K562 (cell line): ENCODE measurements at regions not wholly inside any gene's neighbourhood (a gene's known extent, or its start where the extent isn't known, plus 50 kb on each side); places are given as distances from the start of the nearest gene placed in this dataset.

ENCODE experiments used
- CBX1 ChIP-seq: sonication (generic); IDR thresholded peaks from 2 replicates; pipeline ENCODE4 v1.6.1; 2016; ENCODE audit warnings: antibody characterized with exemption, low read depth, mild to moderate bottlenecking
- HNRNPLL ChIP-seq: fragments of 200-400 bp; formaldehyde crosslinking; IDR thresholded peaks from 2 replicates; pipeline ENCODE4 v1.6.1; 2017; ENCODE audit warnings: low read length, low read depth, mild to moderate bottlenecking; ENCODE audit not compliant: poor library complexity, severe bottlenecking
- KLF16 ChIP-seq: IDR thresholded peaks from 2 replicates; pipeline ENCODE4 v1.6.1; 2016; ENCODE audit warnings: antibody characterized with exemption
- MCM7 ChIP-seq, 2 experiments: fragments of 450-650 bp; IDR thresholded peaks; 2 replicates each; pipeline ENCODE4 v1.6.1; 2016 to 2018
- RB1 ChIP-seq: fragments of 450-650 bp; IDR thresholded peaks from 2 replicates; pipeline ENCODE4 v1.6.1; 2017; ENCODE audit warnings: low read depth, mild to moderate bottlenecking
- SAFB ChIP-seq: fragments of 200-400 bp; formaldehyde crosslinking; IDR thresholded peaks from 2 replicates; pipeline ENCODE4 v1.6.1; 2017; ENCODE audit warnings: low read depth, low read length, borderline replicate concordance
- TAF15 ChIP-seq: fragments of 200-400 bp; formaldehyde crosslinking; IDR thresholded peaks from 2 replicates; pipeline ENCODE4 v1.6.1; 2017; ENCODE audit warnings: mild to moderate bottlenecking, low read depth, low read length, moderate library complexity
- ZKSCAN1 ChIP-seq: fragments of 150-350 bp; IDR thresholded peaks from 2 replicates; pipeline ENCODE4 v1.6.1; 2016; ENCODE audit warnings: low read depth, low read length
- ZNF274 ChIP-seq: IDR thresholded peaks from 2 replicates; pipeline ENCODE4 v1.6.1; 2011; ENCODE audit warnings: low read depth, mild to moderate bottlenecking, low read length, moderate library complexity, borderline replicate concordance
- TF ChIP-seq, protein P1 (sequence below), 2 experiments: fragments of 450-650 bp in 1 of 2; sonication (generic) in 1 of 2; formaldehyde crosslinking in 1 of 2; IDR thresholded peaks; 2 replicates each; pipeline versions ENCODE4 v1.7.1 to v1.9.0; 2016 to 2022; ENCODE audit warnings: inconsistent platforms in 1 of 2, mild to moderate bottlenecking in 1 of 2, missing genetic modification reagents in 1 of 2
- TF ChIP-seq, protein P2 (sequence below), 3 experiments: fragments of 200-800 bp in 1 of 3; fragments of 250-450 bp in 1 of 3; fragments of 450-650 bp in 1 of 3; sonication (Bioruptor Pico) in 1 of 3; sonication (Bioruptor generic) in 1 of 3; formaldehyde crosslinking in 1 of 3; IDR thresholded peaks; 2 replicates each; pipeline versions ENCODE4 v1.6.1 to v1.8.0; 2016 to 2022; ENCODE audit warnings: mild to moderate bottlenecking in 2 of 3, missing genetic modification characterization in 2 of 3, missing compliant biosample characterization in 1 of 3, moderate library complexity in 1 of 3
- TF ChIP-seq, protein P3 (sequence below), 2 experiments: fragments of 450-650 bp; conservative IDR thresholded peaks; 2 replicates each; pipeline ENCODE4 v1.6.1; 2017; ENCODE audit warnings: mild to moderate bottlenecking in 2 of 2, moderate library complexity in 2 of 2

DNA sequence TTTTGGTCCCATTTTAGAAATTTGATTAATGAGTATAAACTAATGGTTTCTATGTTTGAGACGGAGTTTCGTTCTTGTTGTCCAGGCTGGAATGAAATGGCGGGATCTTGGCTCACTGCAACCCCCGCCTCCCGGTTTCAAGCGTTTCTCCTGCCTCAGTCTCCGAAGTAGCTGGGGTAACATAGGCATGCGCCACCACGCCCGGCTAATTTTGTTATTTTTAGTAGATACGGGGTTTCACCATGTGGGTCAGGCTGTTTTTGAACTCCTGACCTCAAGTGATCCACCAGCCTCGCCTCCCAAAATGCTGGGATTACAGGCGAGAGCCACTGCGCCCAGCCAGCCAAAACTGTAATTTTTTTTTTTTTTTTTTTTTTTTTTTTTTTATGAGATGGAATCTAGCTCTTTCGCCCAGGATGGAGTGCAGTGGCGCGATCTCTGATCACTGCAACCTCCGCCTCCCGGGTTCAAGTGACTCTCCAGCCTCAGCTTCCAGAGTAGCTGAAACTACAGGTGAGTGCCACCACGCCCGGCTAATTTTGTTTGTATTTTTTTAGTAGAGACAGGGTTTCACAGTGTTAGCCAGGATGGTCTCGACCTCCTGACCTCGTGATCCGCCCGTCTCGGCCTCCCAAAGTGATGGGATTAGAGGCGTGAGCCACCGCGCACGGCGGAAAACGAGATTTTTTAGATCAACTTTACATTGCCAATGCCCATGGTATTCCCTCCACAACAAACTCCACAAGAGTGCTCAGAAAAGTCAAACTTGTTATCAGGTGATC is 127.8 kb downstream of the HFE start (continued):
- TF ChIP-seq, protein P1, sequence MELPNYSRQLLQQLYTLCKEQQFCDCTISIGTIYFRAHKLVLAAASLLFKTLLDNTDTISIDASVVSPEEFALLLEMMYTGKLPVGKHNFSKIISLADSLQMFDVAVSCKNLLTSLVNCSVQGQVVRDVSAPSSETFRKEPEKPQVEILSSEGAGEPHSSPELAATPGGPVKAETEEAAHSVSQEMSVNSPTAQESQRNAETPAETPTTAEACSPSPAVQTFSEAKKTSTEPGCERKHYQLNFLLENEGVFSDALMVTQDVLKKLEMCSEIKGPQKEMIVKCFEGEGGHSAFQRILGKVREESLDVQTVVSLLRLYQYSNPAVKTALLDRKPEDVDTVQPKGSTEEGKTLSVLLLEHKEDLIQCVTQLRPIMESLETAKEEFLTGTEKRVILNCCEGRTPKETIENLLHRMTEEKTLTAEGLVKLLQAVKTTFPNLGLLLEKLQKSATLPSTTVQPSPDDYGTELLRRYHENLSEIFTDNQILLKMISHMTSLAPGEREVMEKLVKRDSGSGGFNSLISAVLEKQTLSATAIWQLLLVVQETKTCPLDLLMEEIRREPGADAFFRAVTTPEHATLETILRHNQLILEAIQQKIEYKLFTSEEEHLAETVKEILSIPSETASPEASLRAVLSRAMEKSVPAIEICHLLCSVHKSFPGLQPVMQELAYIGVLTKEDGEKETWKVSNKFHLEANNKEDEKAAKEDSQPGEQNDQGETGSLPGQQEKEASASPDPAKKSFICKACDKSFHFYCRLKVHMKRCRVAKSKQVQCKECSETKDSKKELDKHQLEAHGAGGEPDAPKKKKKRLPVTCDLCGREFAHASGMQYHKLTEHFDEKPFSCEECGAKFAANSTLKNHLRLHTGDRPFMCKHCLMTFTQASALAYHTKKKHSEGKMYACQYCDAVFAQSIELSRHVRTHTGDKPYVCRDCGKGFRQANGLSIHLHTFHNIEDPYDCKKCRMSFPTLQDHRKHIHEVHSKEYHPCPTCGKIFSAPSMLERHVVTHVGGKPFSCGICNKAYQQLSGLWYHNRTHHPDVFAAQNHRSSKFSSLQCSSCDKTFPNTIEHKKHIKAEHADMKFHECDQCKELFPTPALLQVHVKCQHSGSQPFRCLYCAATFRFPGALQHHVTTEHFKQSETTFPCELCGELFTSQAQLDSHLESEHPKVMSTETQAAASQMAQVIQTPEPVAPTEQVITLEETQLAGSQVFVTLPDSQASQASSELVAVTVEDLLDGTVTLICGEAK (IDR thresholded peaks at IDR 0.05): no peak
- TF ChIP-seq, protein P1 (CRISPR knock-in tag; IDR thresholded peaks at IDR 0.05): no peak
- TF ChIP-seq, protein P2, sequence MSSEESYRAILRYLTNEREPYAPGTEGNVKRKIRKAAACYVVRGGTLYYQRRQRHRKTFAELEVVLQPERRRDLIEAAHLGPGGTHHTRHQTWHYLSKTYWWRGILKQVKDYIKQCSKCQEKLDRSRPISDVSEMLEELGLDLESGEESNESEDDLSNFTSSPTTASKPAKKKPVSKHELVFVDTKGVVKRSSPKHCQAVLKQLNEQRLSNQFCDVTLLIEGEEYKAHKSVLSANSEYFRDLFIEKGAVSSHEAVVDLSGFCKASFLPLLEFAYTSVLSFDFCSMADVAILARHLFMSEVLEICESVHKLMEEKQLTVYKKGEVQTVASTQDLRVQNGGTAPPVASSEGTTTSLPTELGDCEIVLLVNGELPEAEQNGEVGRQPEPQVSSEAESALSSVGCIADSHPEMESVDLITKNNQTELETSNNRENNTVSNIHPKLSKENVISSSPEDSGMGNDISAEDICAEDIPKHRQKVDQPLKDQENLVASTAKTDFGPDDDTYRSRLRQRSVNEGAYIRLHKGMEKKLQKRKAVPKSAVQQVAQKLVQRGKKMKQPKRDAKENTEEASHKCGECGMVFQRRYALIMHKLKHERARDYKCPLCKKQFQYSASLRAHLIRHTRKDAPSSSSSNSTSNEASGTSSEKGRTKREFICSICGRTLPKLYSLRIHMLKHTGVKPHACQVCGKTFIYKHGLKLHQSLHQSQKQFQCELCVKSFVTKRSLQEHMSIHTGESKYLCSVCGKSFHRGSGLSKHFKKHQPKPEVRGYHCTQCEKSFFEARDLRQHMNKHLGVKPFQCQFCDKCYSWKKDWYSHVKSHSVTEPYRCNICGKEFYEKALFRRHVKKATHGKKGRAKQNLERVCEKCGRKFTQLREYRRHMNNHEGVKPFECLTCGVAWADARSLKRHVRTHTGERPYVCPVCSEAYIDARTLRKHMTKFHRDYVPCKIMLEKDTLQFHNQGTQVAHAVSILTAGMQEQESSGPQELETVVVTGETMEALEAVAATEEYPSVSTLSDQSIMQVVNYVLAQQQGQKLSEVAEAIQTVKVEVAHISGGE (CRISPR knock-in tag; IDR thresholded peaks at IDR 0.05): no peak
- no peak for TF ChIP-seq CBX1
- TF ChIP-seq ZKSCAN1: peak; percentile 8; the same call in 1 of the 2 replicates
- no peak for TF ChIP-seq MCM7 (IDR thresholded peaks at IDR 0.05)
- no peak for TF ChIP-seq ZNF274
- TF ChIP-seq RB1: peak; percentile 9; the same call in 1 of the 2 replicates
- TF ChIP-seq TAF15: 0 out of 2 replicates have a peak, but pooled peaks have one; percentile 17
- TF ChIP-seq, protein P3, sequence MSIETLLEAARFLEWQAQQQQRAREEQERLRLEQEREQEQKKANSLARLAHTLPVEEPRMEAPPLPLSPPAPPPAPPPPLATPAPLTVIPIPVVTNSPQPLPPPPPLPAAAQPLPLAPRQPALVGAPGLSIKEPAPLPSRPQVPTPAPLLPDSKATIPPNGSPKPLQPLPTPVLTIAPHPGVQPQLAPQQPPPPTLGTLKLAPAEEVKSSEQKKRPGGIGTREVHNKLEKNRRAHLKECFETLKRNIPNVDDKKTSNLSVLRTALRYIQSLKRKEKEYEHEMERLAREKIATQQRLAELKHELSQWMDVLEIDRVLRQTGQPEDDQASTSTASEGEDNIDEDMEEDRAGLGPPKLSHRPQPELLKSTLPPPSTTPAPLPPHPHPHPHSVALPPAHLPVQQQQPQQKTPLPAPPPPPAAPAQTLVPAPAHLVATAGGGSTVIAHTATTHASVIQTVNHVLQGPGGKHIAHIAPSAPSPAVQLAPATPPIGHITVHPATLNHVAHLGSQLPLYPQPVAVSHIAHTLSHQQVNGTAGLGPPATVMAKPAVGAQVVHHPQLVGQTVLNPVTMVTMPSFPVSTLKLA (conservative IDR thresholded peaks at IDR 0.05): peak; percentile 10 to 34; a peak in 2 of 4 replicates
- no peak for TF ChIP-seq HNRNPLL
- no peak for TF ChIP-seq KLF16
- TF ChIP-seq SAFB: no peak
